NCI-H82 (cell line): ENCODE measurements at regions not wholly inside any gene's neighbourhood (a gene's known extent, or its start where the extent isn't known, plus 50 kb on each side); places are given as distances from the start of the nearest gene placed in this dataset.

Source experiments
- DNase-seq: peaks from one replicate; lab custom pipeline; 2025; lab: John Stamatoyannopoulos, UW

DNA sequence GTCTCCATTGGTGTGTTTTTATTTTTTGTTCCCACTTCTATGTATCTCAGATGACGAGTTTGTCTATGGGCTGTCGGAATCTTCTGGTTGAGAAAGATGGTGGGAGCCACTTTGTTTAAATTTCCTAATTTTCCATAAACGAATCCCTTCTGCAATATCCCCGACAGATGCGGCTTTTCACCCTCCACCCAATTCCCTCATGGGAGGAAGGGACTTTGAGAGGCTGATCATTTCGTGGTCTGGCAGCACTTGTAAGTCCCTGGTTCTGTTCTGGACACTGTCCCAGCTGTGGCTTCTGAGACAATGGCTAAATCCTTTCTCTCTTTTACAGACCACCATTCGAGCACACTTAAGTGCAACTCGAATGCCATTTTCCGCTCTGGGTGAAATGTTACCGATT, 72.2 kb upstream of the PUDP start:
- DNase-seq, result peak; percentile 9

DNA sequence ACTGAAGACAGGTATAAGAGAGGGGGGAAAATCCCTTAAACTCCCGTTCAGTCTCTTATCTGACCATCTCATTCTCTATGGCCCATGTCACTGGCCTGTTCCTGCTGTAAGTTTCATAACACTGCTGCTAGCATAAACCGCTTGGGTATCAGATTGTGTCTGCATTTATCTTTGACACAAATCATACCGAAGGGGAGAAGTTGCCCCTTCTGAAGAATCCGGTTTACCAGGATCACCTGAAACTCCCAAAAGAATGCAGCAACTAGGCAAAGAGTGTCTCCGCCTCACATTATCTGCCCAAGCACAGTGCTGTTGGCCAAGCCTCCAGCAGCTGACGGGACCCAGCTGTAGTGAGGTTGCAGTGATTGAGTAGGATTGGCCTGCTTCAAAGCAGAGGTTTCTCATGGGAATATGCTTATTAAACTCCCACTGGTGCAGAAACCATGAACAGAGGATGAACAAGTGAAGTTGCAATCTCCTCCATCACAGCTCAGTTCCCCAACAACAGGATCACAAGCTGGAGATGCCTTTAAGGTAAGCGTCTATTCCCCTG, 71.3 kb upstream of the PUDP start:
- DNase-seq, result peak; percentile 4

DNA sequence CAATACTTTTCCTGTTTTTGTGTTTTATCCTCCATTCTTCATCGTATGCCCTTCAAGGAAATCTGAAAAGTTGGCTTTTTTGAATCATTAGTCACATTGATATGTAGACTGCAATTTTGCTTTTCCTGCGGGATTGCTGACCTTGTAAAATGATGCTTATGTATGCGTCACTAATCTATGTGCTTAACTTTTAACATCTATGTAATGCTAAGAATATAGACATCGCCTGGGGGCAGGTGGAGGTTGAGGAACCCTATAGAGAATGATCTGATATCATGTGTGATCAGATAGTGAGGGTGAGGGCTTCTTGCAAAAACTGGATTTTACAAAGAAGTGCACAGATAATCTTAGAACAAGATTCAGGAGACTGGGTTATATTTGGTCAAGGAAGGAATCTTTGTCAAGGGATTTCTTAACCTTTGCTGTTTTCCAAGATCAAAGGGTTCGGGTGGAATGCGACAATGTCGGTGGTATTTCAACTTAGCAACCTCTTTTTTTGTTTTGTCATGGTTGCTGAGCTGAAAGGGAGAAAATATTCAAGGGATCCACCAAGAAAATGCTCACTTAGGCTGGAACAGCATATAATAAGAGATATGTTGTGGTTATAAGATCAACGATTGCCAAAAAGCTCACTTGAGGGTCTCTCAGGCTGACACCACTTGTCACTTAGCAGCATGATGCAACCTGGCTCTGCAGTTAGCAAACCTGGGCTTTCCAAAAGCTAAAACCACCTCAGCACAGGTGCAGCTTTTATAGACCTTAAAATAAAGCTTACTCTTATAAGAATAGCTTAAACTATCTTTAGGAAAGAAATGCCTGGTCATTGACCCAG, 70.6 kb upstream of the PUDP start:
- DNase-seq, result no peak

DNA sequence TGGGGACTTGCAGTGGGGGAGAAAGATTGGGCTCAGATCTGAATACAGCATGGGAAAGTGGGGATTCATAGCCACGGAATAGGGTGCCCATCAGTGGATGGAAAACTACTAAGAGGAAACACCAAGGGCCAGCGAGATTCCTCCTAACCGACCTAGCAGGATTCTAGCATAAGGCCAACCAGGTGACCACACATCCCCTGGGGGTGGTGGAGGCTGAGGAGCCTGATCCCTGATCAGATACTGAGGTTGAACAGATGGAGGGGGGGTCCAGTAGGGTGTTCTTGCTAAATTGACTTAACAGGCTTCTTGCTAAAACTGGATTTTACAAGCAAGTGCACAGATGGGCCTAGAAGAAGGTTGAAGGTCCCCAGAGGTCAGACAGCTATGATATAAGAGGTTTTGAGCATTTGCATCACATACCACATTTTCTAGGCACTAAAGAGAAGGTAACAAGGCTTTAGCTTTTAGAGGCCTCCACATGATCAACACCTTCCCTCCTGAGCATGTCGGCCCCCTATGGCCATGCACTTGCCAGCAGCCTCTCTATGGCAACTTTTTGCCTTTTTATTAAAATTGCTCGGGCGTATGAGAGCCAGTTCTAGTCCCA, 69.1 kb upstream of the PUDP start:
- DNase-seq, result peak; percentile 97

DNA sequence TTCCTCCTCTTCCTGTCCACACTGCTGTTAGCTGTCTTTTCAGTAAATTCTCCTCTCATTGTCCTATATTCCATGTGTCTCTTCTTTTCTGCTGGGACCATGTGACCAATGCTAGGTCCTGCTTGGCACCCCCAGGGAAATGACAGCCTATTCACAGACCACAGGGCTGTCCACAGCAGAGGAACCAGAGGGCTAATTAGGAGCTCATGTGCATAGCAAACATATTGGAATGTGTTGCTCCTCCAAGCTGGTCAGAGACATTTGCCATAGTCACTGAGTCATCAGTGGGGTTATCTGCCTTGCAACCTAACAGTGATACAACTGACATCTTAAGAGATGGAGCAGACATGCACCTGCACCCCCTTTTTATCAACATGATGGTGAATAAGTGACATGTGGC, 67.9 kb upstream of the PUDP start:
- DNase-seq, result no peak

DNA sequence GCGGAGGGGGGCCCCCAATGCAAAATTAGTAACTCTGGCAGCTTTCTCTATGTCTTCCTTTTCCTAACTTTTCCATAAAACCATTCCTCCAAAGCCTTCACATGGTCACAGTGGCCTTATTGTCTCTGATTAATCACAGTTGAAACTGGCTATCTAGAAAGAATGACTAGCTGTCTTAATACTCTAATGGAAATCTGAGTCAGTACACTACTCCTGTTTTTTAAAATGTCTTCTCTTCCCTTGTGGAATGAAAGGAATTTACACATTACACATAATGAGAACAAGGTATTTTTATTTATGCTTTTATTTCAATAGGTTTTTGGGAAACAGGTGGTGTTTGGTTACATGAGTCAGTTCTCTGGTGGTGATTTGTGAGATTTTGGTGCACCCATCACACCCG, 66.3 kb upstream of the PUDP start:
- no peak for DNase-seq

DNA sequence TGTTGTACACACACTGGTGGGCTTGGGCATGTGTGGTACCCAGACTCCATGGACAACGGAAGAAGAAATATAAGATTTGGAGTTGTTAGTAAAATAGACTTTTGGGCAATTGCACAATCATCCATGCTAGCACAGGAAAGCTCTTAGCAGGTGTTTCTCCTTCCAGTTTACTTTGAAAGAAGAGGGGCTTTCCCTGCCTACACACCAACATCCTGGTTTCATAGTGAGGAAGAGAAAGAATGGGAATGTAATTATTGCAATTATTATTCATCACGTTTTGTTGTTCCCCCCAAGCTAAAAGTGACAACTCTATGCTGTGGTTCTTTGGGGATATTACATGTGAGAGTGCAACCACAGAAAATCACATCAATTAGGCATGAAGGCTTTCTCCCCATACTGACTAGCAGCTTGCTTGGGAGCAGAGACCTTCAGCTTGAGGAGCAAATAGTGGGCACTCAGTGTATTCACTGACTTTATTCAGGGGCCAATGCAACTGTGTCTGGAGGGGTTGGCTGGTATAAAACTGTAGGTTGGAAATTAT, 57.2 kb upstream of the PUDP start:
- DNase-seq, result no peak

DNA sequence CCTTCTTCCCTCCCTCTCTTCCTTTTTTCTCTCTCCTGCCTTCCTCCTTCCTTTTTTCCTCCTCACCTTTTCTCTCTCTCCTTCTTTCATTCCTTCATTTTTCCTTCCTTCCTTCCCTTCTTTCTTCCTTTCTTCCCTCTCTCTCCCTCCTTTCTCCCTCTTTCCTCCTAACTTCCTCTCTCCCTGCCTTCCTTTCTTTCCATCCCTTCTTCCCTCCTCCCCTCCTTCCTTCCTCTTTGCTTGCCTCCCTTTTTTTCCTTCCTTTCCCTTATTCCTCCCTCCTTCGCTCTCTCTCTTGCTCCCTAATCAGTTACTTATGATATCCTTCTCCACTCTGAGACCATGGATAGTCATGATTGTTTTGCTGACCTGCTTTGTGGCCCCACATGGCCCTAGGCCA, 56.7 kb upstream of the PUDP start:
- DNase-seq, result no peak

DNA sequence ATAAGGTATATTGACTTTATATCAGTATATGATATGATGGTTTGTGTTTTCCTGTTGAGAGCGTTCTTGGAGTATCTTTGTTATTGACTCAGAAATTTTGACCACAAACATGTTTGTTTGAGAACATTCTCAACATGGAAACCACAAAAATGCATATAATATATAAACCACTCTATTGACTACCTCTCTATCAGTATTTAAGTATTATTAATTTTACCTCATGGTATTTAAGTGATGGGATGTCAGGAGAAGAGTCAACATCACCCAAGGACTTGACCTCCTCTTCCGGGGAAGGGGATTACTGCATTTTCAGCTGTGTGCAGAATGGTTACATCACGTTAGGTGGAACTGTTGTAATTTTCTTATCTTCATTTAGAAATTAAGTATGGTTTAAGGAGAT, 54.3 kb upstream of the PUDP start:
- DNase-seq, result no peak

DNA sequence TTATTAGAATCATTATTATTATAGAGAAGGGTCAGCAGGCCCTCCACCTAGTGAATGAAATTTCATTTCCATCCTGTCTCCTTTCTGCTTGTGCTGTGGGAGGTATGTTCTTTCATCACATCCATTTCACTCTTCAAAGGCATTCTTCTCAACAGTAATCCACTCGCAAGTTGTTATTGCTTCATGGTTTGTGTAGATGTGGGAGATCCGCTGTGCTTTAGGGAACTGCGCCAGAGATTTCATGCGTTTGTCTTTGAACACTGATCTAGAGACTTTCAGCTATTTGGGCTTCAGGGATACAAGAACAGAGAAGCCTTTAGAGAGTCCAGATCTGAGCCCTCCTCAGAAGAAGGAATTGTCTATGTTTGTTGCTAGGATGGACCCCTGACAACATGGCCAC, 53.5 kb upstream of the PUDP start:
- DNase-seq, result peak; percentile 46

DNA sequence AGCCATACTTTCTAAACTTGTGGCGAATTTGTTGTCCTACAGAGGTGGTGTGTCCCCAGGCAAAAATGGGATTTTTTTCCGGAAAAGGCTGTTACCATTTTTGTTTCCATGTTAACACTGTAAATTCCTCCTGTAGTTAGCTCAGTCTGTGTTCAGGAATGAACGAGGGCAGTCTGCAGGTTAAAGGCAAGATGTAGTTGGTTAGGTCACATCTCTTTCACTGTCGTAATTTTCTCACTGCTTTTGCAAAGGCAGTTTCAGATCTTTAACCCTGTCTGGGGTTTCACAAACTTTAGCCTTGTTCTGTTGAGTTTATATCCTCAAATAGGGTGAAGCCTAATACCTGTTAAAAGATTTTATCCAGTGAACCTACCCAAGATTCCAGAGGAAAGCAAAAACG, 50.5 kb upstream of the PUDP start:
- DNase-seq, result no peak
